ENCODE measurements at regions not wholly inside any gene's neighbourhood (a gene's known extent, or its start where the extent isn't known, plus 50 kb on each side); places are given as distances from the start of the nearest gene placed in this dataset.

DNA sequence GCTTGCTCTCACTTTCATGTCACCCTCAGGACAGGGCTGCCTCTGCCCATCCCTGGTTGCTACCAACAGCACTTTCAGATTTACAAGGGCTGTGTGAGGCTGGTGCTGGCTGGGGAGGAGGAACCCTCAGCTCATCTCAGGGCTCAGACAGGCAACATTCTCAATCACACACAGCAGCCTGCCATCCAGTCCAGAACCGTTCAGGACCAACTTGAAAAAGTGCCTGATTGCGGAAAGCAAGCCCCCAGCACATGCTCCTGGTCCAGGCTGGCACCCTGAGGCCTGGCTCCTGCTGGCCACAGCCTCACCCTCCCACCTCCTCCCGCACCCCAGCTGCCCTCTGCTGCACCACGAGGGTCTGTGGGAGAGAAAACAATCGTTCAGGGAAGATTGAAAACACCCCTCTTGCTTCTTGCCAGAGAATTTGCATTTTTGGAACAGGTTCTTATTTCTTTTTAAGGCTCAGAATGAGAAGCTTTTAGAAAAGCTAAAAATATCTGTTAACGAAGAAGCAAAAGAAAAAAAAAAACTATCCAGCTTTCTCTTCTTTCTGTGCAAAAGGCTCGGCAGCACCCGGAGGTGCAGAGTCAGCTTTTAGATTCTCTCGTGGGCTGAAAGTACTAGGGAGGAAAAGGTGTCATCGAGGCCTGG is 403.8 kb upstream of the ID2 start:
- no peak for DNase-seq

DNA sequence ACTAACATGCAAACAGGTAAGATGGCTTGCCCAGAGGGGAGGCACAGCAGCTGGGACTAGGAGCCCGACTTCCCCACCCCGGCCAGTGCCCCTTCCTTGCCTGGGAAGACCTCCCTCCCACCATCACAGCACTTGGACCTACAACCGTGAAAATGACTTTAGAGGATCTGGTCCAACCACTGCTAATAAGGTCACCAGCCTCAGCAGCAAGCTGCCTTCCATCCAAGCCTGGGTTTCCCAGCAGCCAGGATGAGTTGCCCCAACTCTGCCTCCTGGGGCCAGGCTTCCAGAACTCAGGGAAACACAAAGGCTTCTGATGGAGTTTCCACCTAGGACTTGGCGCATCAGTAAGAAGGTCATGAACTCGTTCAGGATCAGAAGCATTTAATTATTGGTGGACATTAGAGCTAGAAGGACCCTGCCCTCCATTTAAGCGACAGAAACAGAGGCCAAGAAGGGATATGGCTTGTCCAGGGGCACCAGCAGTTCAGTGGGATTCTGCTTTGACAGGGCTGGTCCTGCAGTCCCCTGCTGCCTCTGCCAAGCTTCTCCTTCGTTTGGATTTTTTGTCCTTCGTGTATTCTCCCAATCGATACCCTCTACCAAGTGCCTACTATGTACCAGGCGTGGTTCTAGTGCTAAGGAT is 403.0 kb upstream of the ID2 start:
- no peak for DNase-seq

DNA sequence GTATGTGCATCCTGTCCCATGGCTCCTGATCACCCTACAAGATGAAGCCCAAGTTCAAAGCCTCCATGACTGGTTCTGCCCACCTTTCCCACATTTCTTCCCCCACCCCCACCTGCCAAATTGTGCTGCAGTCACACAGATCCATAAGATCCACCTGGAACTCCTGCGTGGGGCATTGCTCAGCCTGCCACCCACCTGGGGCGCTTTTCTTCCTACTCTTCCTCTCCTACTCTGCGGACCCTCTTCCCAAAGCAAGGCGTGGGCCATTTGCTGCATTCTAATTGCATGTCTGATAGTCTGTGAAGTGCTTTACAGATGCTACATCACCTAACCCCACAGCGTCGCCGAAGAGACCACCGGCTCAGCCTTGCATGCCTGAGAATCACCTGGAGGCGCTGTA is 402.4 kb upstream of the ID2 start:
- no peak for DNase-seq

- no peak for DNase-seq
These were observed 400.6 kb upstream of the ID2 start for GRCh38 chr2:8281234-8281633.

DNA sequence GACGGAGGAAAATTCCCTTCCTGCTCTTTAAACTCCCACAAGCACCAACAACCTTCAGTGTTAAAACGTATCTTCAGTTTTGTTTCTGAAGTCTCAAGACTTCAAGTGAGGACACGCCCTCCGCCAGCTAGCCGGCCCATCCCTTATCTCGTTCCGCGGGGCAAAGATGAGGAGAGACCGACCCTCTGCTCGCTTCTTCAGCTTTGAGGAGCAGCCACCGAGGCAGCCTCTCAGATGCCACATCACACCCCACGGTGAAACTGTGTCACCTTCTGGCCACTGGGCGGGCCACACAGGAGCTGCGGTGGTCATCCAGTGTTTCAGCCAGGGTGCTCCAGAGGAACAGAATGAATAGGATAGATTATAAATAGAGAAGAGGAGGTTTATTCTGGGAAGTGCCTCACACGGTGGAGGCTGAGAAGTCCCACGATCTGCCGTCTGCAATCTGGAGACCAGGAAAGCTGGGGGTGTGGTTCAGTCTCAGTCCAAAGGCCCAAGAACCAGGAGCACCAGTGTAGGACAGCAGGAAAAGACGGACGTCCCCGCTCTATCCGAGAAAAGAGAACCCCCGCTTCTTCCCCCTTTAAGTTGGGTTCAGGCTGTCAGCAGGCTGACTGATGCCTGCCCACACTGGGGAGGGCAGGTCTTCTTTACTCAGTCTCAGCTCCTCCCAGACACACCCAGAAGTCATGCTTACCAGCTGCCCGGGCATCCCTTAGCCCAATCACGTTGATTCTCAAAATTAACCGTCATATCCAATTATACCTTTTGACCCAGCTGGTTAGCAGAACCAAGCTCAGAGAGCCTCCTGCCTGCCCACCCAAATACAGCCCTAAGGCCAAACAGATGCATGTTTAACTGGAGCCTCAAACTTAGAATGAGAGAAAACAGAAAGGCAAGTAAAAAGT is 399.7 kb upstream of the ID2 start:
- no peak for DNase-seq

GRCh38 chr2:8282858-8283252 is 399.0 kb upstream of the ID2 start:
- DNase-seq: no peak

DNA sequence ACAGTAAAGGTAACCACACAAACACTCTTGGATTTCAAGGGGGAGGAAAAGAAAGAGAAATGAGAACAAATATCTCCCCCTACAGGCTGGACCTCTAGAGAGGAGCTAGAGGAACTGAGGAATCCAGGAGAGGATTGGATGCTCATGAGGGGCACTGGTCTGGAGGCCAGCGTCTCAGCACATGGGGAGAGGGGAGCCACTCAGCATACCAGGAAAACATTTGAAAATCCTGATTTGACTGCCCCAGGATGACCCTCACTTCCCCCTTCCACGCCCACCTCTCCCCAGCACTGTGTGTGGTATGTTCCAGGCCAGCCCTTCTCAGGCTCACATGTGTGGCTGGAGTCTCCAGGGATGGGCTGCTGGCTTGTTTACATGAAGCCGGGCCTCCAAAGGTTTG is 396.8 kb upstream of the ID2 start:
- DNase-seq: no peak

GRCh38 chr2:8285898-8286297 is 396.0 kb upstream of the ID2 start:
- no peak for DNase-seq

DNA sequence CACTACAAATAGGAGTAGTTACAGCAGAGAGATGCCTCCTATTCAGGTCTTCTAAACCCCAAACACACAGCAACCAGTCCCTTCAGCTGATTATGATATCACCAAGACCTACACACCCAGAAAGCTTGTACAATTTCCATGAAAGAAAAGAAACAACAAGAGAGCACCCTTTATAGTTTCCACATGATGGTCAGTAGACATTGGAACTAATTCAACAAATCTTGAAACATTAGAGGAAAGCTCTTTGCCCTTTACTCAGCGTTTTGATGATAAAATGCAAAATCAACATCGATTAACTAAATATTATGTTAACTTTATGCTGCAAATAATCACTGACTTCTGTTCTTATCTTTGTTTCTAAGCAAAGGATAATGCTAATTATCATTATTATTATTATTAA is 393.6 kb upstream of the ID2 start:
- DNase-seq: no peak

DNA sequence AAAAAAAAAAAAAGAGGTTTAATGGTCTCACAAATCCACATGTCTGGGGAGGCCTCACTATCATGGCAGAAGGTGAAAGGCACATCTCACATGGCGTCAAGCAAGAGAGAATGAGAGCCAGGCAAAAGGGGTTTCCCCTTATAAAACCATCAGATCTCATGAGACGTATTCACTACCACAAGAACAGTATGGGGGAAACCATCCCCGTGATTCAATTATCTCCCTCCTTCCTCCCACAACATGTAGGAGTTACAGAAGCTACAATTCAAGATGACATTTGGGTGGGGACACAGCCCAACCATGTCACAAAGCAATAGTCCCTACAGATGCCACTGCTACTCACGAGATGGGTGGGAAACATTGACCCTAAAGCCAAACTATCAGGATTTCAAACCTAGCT is 392.7 kb upstream of the ID2 start:
- no peak for DNase-seq

- DNase-seq: no peak
These were observed 391.0 kb upstream of the ID2 start for GRCh38 chr2:8290771-8291352.

- no peak for DNase-seq
These were observed 385.6 kb upstream of the ID2 start for GRCh38 chr2:8296306-8296705.

- no peak for DNase-seq
These were observed 384.3 kb upstream of the ID2 start for GRCh38 chr2:8297376-8298231.

GRCh38 chr2:8298783-8299182 is 383.1 kb upstream of the ID2 start:
- no peak for DNase-seq

GRCh38 chr2:8300216-8300615 is 381.6 kb upstream of the ID2 start:
- no peak for DNase-seq

DNA sequence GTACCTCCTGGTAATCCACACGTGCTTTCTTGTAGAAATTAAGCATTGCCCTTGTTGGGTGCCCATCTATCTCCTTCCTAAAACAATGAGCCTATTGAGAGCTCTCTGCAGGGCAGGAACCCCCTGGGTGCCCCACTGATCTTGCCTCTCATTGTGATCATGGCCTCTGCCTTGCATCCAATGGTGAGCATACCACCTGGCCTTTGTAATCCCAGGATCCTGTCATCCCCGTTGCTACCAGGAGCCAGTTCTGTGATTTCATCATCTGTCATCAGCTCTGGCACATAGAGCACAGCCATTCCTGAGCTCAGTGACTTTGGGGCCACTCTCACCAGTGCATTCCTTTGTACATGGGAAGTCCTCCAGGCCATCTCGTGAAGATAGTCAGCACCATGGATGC is 381.0 kb upstream of the ID2 start:
- DNase-seq: no peak

DNA sequence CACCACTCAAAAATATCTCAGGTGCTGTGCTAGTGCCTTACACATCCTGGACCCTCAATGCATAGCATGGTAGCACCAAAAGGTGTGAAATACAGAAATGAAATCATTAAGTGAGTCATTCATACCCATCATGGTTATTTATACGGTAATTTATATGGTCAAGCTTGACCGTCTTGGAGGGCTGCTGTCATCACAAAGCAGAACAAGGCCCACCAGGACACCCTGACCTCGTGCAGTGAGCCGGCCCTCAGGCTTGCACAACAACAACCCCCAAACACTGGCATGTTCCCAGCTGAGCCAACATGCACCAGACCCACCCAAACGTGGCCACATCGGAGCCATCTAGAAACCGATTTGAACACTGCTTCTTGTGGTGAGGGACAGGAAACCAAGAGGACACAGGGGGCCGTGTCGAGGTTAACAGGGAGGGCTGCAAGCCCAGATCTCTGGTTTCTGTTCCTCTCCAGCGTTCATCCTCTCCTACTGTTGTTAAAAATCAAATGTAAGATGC is 378.5 kb upstream of the ID2 start:
- peak; percentile 44 for DNase-seq

DNA sequence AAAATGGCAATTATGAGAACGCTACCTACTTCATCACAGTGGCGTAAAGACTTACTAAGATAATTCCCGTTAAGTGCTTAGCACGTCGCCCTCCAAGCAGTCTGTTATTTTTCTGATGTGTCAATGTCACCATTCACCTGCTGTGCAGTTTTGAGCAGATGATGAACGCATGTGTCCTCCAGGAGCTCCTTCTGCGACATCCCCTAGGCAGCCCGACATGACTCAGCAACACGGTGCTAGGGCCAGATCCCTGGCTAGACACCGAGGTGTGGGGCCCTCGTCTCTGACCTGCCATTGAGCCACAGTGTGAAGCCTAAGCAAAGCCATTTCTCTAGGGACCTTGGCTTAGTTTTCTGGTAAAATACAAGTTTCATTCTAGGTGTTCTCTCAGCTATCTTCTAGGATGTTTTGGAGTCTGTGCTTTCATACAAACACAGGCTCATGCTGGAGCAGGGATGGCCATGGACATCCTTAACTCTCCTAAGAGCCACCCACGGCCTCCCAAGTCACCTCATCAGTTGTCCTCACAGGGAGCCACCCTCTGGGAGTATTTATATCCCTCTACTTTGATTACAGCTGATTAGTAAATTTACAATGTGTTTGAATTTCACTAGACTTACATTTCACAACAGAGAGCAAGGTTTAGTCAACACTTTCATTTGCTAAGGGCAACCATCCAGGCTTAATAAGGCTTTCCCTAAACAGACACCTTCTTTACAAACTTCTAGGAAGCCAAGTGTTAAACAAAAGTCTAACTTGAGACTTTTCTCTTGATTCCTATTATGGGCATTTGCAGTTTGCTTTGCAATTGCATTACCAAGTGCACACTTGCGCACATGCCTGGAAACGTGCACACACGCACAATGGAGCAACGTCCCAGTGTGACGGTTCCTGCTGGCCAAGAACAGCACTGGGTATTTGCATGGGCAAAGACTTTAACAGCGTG is 376.8 kb upstream of the ID2 start:
- no peak for DNase-seq

GRCh38 chr2:8306530-8307351 is 375.1 kb upstream of the ID2 start:
- DNase-seq: no peak

DNA sequence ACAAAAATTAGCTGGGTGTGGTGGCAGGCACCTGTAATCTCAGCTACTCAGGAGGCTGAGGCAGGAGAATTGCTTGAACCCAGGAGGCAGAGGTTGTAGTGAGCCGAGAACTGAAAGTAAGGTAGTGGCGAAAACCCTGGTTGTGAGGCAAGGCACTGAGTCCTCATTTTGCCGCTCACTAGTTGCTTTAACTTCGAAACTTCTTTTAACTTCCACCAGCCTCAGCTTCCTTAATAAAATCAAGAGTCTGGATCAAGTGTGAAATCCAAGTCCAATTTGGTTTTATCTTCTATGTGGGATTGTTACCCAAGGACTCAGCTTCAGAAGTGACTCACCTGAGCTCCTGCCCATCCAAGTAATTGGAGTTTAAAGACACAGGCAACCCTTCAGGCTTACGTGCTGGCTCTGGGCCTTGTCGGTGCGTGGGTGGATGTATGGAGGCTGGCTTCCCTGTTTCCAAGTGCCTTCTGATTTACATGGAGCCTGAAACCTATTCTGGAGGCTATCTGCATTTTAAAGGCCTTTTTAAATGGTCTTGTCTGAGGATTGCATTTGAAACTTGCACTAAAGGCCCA is 374.2 kb upstream of the ID2 start:
- DNase-seq: no peak

Data from right hindlimb (tissue), 1 donor.